GM19324 (cell line): ENCODE measurements at regions not wholly inside any gene's neighbourhood (a gene's known extent, or its start where the extent isn't known, plus 50 kb on each side); places are given as distances from the start of the nearest gene placed in this dataset.
"Not testable (repeated sequence)": the region's sequence is repeated elsewhere in the genome, so short reads cannot be mapped to it uniquely, and the experiment has no call there.

ENCODE experiments used
- ATAC-seq: cut with Tn5 transposase; IDR thresholded peaks from one replicate; pipeline ENCODE4 v1.9.1; 2021; ENCODE audit warnings: mild to moderate bottlenecking, moderate library complexity; ENCODE audit not compliant: unreplicated experiment, low FRiP score

DNA sequence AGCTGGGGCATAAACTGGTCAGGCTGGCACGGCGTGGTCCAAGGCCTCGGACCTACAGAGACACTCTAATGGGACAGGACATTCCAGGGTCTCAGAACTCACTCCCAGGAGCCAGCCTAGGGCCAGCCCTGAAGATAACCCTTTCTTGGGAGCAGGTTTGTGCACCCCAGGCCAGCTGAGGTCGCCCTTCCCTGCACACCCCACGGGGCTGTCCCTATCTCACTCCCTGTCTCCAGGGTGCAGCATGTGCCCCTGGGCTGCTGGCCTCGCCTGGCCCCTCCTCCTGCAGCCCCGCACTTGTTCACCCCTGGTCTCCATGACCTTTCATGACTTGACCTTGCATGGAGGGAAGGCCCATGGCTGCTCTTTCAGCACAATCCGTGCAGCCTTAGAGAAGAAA, 1321.8 kb downstream of the BRD1 start:
- no peak for ATAC-seq

DNA sequence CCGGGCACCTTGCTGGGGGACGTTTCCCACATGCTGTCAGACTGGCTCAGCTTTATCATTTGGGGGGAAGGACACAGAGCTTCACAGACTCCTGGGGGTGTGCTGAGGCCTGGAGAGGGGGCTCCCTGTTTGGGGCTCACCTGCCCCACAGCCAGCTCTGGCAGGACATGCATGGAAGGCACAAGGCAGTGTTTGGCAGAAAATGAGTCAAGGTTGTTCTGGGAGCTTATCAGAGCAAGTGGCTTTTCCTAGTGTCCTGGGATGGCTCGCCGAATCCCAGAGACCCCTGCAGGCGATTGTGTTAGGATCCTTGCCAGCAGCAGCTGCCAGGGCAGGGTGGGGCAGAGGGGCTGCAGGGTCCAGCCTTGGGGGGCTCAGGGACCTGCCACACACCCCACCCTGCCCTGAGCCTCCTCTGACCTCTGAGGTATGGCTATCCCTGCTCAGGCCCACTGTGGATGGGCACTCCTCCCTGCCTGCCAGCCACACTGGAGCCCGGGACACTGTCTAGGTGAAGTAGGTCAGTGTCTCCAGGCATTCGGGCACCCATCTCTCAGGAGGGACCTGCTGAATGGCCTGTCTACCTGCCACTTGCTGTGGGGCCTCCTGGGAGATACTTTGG, 1323.0 kb downstream of the BRD1 start:
- no peak for ATAC-seq

DNA sequence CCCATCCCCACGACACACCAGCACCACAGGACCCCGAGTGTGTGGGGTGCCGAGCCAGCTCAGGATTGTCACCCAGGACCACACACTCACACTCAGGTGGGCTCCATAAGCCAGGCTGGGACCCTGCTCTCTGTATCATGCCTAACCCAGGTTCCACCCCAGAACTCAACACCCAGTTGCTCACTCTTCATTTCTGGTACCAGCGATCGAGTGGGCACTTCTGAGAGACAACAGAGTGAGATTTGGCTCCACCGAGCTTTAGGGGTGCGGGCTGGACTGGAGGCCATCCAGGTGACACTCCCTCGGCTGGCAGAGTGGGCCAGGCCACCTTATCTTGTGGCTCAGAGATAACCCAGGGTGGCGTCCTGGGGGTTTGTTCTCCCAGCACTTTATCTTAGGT, 1323.8 kb downstream of the BRD1 start:
- no peak for ATAC-seq

DNA sequence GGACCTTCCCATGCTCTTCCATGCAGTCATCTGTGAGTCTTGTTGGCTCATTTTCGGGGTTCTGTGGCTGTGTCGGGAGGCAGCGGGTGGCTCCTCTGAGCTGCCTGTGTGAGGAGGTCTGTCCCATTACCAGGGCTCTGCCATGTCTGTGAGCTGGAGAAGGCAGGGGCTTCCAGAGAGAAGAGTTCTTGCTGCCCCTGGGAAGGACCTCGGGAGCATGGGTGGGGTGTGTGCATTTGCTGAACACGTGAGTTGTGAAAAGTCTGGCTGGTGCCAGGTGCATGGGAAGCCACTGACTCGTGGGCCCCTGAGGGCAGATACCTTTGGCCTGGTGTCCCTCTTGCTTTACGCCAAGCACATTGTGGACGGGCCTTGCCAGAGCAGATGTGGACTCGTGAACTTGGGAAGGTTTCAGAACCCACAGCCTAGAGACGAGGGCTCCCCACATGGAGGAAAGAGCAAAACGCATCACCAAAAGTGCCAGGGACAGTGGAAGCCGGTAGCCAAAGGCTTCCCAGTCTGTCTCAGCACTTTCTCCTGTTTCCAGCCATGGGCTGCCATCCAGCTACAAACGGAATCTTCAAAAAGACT, 1324.5 kb downstream of the BRD1 start:
- no peak for ATAC-seq

DNA sequence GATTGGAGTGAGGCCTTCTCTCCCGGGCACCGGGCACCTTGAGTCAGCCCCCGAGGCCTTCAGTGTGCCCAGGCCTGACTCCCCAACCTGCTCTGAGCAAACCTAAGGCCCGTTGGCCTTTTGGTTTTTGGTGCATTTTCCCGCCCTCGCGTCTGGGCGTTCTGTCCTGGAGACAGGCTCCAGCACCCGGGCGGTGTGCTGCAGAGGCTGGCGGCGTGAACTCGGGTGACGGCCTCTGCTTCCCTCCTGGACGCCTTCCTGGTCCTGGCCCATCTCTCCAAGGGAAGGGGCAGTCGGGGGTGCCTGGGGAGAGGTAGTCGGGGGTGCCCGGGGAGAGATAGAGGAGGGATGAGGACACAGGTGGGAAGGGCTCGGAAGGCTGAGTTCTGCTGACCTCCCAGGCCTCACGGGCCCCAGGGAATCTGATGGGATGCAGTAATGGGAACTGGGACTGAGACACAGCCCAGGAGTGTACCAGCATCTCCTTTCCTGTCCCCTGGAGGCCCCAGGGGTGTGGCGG, 1326.4 kb downstream of the BRD1 start:
- ATAC-seq, result no peak

DNA sequence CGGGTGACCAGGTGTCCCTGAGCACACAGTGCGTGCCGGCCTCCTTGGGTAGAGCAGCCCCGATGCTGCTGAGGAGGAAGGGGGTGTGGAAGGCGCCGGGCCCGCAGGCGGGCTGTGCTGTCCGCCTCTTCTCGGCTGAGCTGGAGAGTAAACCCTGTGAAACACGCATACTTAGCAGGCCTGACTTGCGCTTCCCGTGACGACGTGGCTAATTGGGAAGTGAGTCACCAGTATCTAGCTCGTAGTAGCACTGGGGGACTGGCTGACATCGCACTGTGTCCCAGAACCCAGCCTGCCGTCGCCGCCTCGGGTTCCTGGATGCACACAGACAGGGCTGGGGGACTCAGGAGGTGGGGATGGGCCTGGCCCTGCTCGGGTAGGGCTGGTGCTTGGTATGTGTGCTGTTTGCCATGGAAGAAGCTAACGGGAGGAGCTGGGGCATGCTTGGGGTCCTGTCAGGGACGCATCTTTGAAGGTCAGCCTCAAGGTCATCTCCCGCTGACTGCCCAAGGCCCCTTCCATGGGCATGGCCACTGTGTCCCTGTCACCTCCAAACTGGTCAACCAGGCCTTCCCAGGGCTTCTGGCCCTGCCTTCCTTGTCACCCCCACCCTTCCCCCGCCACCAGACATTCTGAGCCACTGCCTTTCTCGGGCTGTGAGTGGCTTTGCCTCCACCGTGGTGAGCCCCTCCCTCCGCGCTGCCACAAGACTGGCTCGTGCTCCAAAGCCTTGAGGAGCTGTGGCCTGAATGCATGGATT, 1327.0 kb downstream of the BRD1 start:
- ATAC-seq, result no peak

DNA sequence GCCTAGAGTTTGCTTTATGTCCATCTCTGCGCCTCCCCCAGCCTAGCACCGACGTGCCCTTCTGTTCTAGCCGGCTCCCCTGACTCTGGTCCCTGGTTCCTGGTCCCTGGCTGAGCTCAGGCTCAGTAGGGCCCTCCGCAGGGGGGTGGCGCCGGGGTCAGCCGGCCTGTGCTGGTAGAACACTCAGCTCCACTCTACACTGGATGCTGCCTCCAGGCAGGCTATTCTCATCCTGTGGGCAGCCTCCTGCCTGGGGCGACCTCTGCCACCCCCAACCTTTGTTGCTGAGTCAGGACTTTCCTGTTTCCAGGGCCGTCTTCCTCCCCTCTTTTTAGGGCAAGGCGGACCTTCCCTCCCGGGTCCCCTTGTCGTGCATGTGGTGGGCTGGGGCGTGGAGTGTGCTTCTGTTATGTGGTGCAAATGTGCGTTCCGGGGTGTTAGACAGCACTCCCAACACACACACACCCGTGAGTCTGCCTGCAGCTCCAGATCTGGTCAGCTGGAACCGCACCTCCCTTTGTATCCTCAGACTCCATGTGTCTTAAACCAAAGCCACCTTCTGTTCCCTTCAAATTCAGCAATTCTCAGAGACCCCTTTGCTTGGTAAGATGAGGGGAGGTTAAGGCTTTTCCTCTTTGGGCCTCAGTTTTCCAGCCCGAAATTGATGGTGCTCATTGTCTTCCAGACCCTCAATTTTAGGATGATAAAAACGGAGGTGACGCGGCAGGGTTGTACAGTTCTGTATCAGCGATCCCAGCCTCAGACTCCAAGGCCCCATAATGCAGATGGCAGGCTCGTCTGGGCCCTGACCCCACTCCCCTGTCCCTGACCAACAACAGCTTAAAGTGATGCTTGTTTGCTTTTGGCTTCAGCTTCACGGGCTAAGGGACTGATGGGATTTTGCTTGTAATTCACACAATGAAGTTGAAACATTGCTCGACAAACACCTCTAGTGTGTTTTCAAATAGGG, 1327.9 kb downstream of the BRD1 start:
- ATAC-seq, result no peak

DNA sequence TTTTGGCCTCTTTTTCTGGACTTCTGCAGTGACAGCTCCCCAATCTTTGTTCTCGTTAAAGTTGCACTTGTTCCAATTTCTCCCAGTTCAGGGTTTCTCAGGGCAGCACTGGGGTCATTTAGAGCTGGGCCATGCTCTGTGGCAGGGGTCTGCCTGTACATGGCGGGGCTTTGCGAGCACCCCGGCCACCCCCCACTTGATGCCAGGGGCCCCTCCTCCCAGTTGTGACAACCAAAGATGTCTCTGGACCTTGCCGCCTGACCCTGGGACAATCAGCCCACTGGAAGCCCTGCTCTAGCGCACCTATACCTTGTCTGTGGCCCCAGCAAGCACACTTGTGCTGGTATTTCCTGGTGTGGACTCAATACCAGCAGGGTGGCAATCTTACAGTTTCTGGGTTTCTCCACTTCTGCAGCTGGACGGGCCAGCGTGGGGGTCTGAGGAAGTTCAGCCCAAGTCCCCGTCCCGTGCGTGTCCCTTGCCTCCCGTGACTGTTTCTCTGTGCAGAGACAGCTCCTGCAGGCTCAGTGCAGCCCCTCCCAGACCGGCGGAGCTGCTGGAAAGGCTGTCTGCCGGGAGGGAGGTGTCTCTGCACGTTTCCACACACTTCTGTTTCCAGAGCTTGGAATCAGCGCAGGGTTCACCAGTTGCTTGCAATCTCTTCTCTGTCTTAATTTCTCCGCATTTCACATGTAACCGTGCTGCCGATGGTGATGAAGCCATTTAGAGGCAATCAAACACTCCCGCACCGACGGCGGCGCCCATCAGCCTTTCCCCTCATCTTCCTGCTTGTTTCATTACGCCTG, 1328.9 kb downstream of the BRD1 start:
- ATAC-seq, result no peak

DNA sequence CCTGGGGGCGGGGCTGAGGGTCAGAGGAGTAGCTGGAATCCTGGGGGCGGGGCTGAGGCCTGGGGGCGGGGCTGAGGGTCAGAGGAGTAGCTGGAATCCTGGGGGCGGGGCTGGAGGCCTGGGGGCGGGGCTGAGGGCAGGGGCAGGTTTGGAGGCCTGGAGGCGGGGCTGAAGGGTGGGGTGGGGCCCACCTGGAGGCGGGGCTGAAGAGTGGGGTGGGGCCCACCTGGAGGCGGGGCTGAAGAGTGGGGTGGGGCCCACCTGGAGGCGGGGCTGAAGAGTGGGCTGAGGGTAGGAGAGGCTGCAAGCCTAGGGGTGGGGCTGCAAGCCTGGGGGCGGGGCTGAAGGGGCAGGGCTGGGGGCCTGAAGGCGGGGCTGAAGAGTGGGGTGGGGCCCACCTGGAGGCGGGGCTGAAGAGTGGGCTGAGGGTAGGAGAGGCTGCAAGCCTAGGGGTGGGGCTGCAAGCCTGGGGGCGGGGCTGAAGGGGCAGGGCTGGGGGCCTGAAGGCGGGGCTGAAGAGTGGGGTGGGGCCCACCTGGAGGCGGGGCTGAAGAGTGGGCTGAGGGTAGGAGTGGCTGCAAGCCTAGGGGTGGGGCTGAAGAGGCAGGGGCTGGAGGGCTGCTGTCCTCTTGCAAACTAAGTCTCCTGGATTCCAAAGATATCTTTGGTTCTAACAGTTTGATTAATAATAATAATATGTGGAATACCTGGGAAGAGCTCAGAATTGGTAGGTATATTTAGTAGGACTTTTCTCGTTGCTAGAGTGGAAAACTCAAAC, 1329.7 kb downstream of the BRD1 start:
- not testable (repeated sequence) for ATAC-seq

DNA sequence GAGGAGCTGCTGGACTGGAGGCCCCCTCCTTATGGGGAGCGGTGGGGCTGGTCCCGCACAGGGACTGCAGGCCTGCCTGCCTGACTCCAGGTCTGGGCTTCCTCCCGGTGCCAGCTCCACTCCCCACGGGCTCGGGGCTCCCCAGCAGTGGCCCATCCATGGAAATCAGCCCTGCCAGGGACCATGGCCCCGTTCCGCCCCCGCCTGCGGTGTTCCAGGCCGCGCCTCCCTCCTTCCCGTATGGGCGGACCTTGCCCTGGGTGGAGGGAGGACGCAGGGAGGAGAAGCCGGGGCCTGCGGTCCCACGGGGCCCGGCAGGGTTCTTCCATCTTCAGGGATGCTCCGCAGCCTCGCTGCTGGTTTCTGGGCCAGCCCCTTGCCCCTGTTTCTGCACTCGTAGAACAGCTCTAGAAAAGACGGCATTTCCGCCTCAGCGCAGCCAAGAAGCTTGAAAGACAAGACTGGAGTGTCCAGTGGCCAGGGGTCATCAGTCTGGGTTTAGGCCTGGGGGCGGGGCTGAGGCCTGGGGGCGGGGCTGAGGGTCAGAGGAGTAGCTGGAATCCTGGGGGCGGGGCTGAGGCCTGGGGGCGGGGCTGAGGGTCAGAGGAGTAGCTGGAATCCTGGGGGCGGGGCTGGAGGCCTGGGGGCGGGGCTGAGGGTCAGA, 1330.6 kb downstream of the BRD1 start:
- ATAC-seq, result no peak

DNA sequence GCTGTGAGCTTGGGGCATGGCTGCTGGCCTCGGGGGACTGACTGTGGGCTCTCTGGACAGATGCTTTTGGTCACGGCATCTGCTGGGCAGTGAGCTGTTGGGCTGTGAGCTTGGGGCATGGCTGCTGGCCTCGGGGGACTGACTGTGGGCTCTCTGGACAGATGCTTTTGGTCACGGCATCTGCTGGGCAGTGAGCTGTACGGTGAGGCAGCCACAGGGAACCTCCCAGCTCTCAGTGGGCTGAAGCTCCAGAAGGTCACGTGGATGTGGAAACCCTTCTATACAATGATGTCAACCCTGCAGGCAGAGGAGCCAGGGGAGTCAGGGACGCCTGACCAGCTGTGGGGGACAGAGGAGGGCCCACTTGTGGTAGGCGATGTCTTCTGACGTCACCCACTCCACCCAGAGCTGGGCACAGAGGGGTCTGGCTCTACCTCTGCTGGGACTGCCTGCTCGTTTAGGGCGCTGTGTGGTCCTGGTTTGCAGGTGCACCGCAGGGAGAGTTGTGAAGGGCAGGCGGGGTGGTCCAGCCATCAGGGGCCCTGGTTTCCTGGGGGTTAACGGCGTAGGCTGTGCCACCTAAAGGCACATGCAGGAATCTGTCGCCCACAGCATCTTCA, 1331.3 kb downstream of the BRD1 start:
- no peak for ATAC-seq

DNA sequence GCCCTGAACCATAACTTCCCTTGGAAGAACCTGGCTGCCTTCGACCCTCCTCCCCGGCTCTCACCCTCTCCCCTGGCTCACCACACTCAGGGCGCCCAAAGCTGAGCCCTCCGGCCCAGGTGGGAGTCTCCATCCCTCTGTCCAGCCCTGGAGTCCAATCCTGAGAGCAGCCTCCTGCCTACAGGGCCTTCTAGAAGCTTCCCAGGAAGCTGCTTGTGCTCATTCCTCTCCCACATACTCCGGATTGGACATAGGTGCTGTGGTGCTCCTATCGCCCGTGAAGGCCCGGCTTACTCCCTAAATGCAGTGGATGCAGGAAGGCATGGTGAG, 1332.0 kb downstream of the BRD1 start:
- no peak for ATAC-seq

DNA sequence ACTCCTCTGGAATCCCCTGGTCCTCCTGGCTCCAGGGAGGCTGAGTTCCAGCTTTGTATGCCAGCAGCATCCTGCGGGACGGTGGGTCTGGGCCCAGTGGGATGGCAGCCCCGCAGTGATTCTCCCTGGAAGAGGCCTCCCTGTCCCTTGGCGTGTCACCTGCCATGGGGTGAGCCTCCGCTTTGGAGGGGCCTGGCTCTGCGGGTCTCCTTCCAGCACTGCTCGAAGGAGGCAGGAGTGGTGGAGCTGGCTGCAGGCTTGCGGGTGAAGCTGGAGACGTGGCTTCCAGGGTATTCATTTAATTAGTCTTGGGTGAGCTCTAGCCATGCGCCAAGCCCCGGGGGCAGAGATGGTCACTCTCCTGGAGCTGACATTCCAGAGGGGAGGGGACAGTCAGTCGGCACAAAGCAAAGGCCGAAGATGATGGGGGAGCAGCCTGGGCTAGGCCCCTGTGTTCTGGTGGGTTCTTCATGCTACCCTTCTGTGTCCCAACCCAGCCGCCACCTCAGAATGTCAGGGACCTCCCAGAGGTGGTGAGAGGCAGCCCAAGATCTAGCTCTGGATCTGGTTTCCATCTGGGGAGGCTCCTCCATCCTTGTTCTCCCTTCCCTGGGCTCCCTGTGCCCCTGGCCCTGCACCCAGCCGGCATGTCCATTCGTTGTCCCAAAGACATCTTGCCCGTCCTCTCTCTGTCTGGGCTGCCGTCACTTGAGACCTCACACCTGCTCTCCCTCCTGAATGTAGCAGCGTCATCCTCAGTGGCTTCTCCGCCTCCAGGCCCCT, 1332.5 kb downstream of the BRD1 start:
- ATAC-seq, result no peak

DNA sequence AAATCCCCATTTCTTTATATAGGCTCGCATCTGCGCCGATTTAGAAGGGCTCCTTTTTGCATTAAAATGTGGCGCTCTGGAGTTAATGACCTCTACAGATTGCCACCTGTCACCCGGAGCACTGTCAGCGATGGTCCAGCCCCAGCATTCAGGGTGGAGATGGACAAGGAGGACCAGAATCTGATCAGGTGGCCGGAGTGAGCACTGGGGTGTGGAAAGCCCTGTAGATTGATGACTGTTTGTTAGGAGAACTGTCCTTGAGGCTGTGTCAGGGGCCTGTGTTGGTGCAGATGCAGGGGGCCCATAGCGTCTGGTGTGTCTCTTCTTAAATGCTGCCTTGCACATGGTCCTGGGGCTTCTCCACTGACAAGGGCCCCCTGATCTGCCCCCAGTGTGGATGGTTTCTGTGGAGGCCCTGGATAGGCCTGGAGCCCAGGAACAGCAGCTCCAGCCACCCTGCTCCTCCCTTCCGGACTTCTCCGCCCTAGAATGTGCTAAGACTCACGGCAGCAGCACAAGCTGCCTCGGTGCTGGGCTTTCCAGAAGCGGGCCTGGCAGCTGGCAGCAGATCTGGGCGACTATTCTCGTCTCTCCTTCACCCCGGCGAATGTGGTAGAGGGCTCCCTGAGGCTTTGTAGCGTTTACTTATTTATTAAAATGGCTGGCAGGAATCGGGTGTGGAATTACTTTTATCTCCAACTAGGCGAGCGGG, 1333.3 kb downstream of the BRD1 start:
- ATAC-seq, result no peak

DNA sequence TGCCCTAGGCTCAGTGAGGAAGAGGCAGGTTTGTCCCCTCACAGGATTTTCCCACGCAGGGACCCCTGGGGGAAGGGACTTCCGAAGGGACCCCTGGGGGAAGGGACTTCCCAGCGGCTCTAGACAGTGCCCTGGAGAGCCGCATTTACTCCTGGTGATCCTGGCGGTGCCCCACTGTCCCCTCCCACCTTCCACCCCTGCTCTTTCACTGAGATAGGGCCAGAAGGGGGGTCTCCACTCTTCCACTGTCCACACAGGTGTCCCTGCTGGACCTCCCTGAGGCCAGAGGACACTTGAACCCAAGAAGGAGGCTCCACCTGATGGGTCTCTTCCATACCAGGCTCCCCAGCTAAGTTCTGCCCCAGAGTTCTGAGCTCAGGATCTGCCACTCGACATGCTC, 1333.9 kb downstream of the BRD1 start:
- ATAC-seq, result no peak

DNA sequence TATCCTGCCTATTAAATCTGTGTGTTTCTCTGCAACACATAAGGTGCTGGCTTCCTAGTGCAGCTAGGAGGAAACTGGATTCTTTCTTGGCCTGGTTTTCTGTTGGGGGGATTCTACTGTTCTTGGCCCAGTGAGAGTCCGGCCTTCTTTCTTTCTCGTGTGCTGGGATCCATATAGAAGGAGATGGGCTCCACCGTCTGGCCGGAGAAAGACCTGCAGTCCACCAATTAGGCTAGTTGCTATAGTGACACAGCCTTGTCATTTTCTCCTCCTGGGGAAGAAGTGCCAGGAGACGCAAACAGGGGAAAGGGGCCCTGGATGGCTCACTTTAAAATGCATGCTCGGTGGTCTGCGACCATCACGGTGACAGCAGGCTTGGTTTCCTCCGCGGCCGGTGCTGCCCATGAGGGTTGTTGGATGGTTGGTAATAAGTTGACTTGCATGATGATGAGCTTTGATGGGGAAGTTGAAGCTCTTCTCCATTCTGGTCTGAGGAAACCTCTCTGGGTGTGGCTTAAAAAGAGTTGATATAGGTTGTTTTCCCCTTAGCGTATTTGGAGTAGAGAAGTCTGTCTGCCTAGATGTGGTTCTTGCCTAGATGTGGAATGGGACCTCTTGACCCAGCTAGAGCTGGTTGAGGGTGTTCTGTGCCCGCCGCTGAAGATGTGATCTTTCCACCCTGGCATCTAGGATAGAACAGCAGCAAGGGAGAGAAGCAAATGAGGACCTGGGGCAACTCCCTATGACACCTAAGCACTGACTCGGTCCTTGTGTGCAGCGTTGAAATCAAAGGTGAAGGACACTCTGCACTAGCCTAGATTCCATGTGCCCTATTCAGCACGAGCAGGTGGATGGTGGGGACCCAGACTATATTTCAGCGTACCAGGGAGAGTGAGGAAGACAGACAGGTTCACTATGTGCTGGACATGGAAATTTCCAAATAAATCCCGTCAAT, 1335.0 kb downstream of the BRD1 start:
- no peak for ATAC-seq
